Omental fat pad (tissue), 3 donors: ENCODE measurements at regions not wholly inside any gene's neighbourhood (a gene's known extent, or its start where the extent isn't known, plus 50 kb on each side); places are given as distances from the start of the nearest gene placed in this dataset.

ENCODE experiments used
- ATAC-seq: fragments of 150-250 bp; one replicate; pipeline ENCODE4 v1.9.1; 2016; ENCODE audit warnings: mild to moderate bottlenecking, moderate library complexity; ENCODE audit not compliant: low FRiP score
- DNase-seq: peaks from one replicate; pipeline ENCODE4 v3.0.0-alpha.2; 2019; ENCODE audit warnings: low spot score
- CTCF ChIP-seq, 3 donors: fragments of 450-650 bp; IDR thresholded peaks; one replicate each; pipeline ENCODE4 v1.5.1; 2016 to 2017; ENCODE audit warnings: antibody characterized with exemption in 3 of 3, mild to moderate bottlenecking in 3 of 3, moderate library complexity in 2 of 3

DNA sequence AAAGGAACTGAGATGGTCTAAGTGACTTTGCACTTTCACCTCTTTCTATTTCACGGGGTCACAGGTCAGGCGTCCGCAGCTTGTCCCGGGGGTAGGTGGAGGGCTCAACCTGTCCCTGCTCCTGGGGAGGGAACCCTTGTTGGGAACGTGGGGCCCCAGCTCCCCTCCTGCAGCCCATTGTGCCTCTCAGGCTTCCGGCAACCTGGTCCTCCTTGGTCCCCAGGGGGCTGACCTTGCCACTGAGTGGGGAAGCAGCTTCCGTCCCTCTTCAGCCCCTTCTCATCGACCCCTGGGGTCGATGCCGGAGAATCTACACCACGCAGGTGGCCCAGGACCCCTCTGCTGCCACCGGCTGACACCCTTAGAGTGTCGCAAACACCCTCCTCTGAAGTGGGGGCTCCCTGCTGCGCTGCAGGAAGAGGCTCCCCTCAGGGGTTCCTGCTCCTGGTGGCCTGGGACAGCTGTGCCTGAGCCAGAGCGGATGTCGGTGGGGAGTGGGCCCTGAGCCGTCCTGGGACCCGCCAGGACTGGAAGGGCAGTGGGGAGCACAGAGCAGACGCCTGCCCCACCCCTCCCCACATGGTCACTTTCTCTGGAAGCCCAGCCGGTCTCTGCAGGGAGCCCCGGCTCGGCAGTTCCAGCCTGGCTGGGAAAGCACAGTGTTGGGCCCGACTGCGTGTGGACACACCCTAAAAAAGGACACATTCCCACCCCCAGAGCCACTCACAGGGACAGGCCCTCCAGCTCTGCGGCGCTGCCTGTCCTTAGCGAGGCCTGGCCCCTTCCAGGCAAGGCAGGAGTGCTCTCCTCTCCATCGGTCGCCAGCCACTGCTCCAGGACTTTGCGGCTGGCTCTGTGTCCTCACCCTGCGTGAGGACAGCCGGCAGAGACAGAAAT is 357.5 kb upstream of the SHH start:
- TF ChIP-seq CTCF (IDR thresholded peaks at IDR 0.05), result no peak
- DNase-seq, result no peak
- no peak for ATAC-seq

DNA sequence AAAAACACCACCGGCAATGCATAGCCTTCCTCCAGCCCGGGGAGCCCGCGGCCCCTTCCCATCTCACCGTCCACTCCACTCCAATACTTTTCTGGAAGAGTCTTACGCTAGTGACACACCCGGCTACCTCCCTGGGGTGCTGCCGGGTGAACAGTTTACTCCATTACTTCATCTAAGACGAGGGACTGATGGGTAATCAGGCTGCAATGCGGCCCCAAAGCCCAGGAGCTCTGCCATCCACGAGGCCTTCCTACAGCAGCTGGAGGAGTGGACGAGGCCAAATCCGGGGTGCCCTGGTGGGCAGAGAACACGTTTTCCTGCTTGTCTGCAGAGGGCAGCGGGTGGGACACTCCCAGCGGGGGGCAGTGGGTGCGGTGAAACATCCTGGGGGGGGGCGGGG is 356.2 kb upstream of the SHH start:
- ATAC-seq, result no peak
- no peak for TF ChIP-seq CTCF (IDR thresholded peaks at IDR 0.05)
- no peak for DNase-seq

- ATAC-seq, result no peak
- no peak for DNase-seq
- TF ChIP-seq CTCF (IDR thresholded peaks at IDR 0.05), result no peak
These were observed 355.7 kb upstream of the SHH start for GRCh38 chr7:156167987-156168386.

- no peak for ATAC-seq
- TF ChIP-seq CTCF (IDR thresholded peaks at IDR 0.05), result no peak
- no peak for DNase-seq
These were observed 355.1 kb upstream of the SHH start for GRCh38 chr7:156167417-156167807.

GRCh38 chr7:156166692-156167416 is 354.6 kb upstream of the SHH start:
- no peak for ATAC-seq
- no peak for DNase-seq
- TF ChIP-seq CTCF (IDR thresholded peaks at IDR 0.05), result no peak

GRCh38 chr7:156163747-156164146 is 351.5 kb upstream of the SHH start:
- ATAC-seq (no peak), DNase-seq (no peak)
- no peak for TF ChIP-seq CTCF (IDR thresholded peaks at IDR 0.05)
